Panc1 (cell line): ENCODE measurements at regions not wholly inside any gene's neighbourhood (a gene's known extent, or its start where the extent isn't known, plus 50 kb on each side); places are given as distances from the start of the nearest gene placed in this dataset.

Experiments used
- POLR2AphosphoS5 ChIP-seq: IDR thresholded peaks from 2 replicates; pipeline ENCODE4 v1.6.1; 2012; ENCODE audit warnings: mild to moderate bottlenecking, low read depth, low read length, moderate library complexity
- TCF7L2 ChIP-seq: IDR thresholded peaks from 2 replicates; pipeline ENCODE4 v1.6.1; 2011; ENCODE audit warnings: mild to moderate bottlenecking, low read depth, low read length, inconsistent platforms
- TF ChIP-seq, protein P1 (sequence below): fragments of 450-650 bp; IDR thresholded peaks from 2 replicates; pipeline ENCODE4 v1.5.1; 2017; ENCODE audit warnings: mild to moderate bottlenecking

DNA sequence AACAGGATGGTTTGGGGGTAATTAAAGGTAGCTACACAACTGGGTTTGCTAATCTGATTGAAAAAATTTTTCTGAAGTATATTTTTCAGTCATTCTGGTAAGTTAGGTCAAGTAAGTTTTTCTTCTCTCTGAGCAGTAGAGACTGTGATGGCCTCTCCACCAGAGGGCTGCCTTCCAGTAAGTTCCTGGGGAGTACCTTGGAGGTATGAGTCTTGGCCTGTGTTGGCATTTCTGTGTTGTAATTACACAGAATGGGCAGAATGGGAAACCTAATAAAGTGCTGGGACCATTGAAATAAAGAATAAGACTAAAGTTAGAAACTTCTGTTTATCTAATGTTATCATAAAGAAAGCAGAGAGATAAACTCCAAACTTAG lies 430.8 kb downstream of the ARHGEF28 start:
- TF ChIP-seq, protein P1, sequence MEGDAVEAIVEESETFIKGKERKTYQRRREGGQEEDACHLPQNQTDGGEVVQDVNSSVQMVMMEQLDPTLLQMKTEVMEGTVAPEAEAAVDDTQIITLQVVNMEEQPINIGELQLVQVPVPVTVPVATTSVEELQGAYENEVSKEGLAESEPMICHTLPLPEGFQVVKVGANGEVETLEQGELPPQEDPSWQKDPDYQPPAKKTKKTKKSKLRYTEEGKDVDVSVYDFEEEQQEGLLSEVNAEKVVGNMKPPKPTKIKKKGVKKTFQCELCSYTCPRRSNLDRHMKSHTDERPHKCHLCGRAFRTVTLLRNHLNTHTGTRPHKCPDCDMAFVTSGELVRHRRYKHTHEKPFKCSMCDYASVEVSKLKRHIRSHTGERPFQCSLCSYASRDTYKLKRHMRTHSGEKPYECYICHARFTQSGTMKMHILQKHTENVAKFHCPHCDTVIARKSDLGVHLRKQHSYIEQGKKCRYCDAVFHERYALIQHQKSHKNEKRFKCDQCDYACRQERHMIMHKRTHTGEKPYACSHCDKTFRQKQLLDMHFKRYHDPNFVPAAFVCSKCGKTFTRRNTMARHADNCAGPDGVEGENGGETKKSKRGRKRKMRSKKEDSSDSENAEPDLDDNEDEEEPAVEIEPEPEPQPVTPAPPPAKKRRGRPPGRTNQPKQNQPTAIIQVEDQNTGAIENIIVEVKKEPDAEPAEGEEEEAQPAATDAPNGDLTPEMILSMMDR, result peak; percentile 63
- no peak for TF ChIP-seq POLR2AphosphoS5
- TF ChIP-seq TCF7L2, result no peak
